ENCODE measurements at regions not wholly inside any gene's neighbourhood (a gene's known extent, or its start where the extent isn't known, plus 50 kb on each side); places are given as distances from the start of the nearest gene placed in this dataset.
A peak's percentile ranks its signal among the peaks of the same experiment; 100 is the strongest.

DNA sequence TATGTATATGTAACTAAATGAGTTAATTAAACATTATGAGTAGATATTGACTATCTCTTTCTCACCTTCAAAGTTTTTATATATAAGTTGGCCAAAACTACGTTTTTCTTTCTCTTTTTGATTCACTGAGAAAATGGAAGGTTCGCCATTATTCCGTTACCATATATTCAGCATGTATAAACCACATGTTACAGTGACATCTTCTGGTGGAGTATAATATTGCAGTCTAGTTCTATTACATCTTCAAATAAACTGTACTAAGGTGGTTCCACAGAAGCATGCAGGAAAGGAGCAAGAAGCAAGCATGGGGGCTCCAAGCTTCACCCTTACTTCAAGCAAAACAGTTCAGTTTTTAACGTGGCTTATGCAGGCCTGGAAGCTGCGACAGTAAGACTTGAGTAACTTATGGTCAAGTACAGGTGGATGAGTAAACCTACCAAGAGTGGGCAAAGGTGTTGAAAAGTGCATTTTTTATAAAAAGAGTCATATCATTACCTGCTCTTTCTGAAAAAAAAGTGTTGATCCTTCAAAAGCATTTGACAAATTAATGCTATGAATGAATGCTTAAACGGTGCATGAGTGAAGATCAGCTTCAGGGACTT lies 129.8 kb upstream of the RAB6C start:
- TF ChIP-seq, protein P1, sequence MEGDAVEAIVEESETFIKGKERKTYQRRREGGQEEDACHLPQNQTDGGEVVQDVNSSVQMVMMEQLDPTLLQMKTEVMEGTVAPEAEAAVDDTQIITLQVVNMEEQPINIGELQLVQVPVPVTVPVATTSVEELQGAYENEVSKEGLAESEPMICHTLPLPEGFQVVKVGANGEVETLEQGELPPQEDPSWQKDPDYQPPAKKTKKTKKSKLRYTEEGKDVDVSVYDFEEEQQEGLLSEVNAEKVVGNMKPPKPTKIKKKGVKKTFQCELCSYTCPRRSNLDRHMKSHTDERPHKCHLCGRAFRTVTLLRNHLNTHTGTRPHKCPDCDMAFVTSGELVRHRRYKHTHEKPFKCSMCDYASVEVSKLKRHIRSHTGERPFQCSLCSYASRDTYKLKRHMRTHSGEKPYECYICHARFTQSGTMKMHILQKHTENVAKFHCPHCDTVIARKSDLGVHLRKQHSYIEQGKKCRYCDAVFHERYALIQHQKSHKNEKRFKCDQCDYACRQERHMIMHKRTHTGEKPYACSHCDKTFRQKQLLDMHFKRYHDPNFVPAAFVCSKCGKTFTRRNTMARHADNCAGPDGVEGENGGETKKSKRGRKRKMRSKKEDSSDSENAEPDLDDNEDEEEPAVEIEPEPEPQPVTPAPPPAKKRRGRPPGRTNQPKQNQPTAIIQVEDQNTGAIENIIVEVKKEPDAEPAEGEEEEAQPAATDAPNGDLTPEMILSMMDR (conservative IDR thresholded peaks at IDR 0.05; ENCODE audit: low read length): peak; percentile 78
- no peak overlapping the region for H3K4me3 ChIP-seq (ENCODE audit: low read length)
- peak; percentile 74 for DNase-seq (ENCODE audit: low read depth)

DNA sequence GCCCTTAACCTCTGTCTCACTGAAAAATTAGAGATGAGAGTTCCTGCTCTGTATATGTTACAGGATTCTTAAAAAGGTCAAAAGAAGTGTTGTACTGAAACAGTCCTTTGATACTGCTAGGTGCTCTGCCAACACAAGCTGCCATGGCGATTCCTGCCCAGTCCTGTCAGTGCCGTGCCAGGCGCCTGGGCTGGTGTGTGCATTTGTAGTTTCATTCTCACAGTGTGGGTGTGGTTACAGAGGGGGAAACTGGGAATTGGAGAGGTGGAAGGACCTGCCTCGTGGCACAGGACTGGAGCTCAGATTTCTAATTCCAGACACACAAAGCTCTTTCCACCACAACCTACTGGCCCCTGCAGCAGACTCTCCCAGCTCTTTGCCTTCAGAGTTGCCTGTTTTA lies 122.3 kb upstream of the RAB6C start:
- no peak for DNase-seq (ENCODE audit: low read depth)
- TF ChIP-seq, protein P1 (conservative IDR thresholded peaks at IDR 0.05; ENCODE audit: low read length): no peak
- H3K4me3 ChIP-seq (ENCODE audit: low read length): no peak overlapping the region

DNA sequence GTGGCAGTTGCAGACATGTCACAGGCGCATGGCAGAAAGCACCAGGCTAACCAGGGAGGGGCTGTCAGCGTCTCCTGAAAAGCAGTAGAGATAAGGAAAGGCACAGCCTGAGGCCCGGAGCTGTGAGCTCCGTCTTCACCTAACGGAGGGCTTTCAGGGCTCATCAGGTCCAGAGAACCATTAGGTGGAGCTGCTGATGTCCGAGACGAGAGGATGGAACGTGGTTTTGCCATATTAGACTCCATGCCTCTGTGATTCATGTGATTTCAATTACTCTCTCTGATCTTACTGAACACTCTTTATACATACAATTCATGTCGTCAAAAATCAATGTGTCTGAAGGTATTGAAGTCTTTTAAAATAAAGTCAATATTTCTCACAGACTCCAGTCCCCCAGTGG lies 120.3 kb upstream of the RAB6C start:
- H3K4me3 ChIP-seq (ENCODE audit: low read length): no peak overlapping the region
- TF ChIP-seq, protein P1 (conservative IDR thresholded peaks at IDR 0.05; ENCODE audit: low read length): no peak
- no peak for DNase-seq (ENCODE audit: low read depth)

DNA sequence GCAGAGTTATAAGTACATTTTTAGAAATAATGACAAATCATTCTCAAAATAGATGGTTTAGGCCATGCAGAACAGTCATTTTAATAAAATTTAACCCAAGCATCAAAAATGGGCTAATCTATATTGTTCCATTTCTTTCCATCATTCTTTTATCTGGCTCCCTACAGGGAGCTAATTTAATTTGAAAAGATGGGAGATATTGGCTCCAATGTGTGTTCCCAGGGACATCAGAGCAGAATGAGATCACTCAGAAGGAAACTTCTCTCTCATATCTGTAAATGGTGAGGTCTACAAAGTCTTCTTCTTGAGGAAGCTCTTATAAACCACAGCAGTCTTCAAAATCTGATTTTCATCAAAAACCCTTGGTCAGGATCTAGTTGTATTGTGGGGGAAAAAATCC lies 119.4 kb upstream of the RAB6C start:
- no peak for DNase-seq (ENCODE audit: low read depth)
- no peak overlapping the region for H3K4me3 ChIP-seq (ENCODE audit: low read length)
- TF ChIP-seq, protein P1 (conservative IDR thresholded peaks at IDR 0.05; ENCODE audit: low read length): no peak

DNA sequence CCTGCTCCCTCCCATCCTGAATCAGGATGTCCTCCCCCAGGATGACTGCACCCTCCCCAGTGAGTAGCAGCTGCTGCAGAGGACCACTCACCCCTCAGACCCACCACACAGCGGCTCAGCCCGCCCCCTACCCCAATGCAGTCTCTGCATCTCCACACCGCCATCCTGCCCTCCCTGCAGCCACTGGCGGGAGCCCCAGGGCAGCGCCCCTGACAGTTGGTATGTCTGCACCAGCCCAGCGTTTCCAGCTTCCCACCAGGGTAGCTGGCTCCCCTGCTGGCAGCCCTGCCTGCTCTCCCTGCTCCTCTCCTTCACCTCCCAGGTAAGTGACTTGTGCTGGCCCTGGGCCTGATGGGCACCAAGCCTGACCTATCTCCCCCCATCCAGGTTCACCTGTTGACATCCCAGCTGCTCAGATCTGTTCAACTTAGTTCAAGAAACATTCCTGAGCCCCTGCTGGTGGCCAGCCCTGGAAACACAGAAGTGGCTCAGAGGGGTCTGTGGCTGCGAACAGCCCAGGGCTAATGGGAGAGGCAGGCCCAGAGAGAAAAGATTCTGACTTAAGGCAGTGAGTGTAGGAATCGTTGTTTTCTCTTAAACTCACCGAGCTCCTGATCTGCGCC lies 117.7 kb upstream of the RAB6C start:
- H3K4me3 ChIP-seq (ENCODE audit: low read length): no peak overlapping the region
- TF ChIP-seq, protein P1 (conservative IDR thresholded peaks at IDR 0.05; ENCODE audit: low read length): no peak
- no peak for DNase-seq (ENCODE audit: low read depth)

DNA sequence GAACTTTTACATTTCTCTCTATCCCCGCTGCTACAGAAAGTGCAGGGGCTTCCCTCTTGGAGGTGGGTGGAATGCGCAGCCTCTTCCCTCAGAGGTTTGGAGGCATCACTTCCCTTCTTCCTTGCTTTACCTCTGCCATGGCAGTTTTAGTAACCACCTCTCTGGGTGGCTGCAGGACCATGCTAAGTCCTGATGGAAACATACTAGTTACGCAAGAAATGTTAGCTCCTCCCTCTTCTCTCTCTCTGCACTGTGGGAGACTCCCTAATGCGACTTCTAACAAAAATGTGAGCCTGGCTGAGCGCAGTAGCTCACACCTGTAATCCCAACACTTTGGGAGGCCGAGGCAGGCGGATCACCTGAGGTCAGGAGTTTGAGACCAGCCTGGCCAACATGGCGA lies 116.8 kb upstream of the RAB6C start:
- no peak for DNase-seq (ENCODE audit: low read depth)
- H3K4me3 ChIP-seq (ENCODE audit: low read length): no peak overlapping the region

DNA sequence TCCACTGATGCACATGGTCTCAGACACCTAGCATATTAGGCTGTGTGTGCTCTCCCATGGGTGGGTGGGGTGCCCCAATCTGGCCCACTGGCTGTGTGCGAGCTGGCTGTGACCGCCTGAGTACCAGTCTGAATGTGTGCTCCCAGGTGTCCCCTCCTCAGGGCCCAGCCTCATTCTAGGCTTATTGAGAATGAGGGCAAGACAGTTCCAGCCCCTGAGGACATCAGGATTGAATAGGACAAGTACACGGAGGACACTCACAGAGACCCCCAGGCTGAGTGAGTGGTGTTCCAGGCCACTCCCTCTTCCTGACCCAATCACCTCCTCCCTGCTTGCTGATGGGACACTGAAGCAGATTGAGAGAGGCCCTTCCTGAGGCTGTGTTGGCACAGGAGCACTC lies 116.1 kb upstream of the RAB6C start:
- TF ChIP-seq, protein P1 (conservative IDR thresholded peaks at IDR 0.05; ENCODE audit: low read length): no peak
- no peak overlapping the region for H3K4me3 ChIP-seq (ENCODE audit: low read length)
- no peak for DNase-seq (ENCODE audit: low read depth)

More for the DNA sequence above, 116.8 kb upstream of the RAB6C start:
- TF ChIP-seq, protein P1 (conservative IDR thresholded peaks at IDR 0.05; ENCODE audit: low read length): no peak

Measured in AG10803 (cell line).